Smooth muscle cell (in vitro differentiated cells): ENCODE measurements at regions not wholly inside any gene's neighbourhood (a gene's known extent, or its start where the extent isn't known, plus 50 kb on each side); places are given as distances from the start of the nearest gene placed in this dataset.
"Not testable (repeated sequence)": the region's sequence is repeated elsewhere in the genome, so short reads cannot be mapped to it uniquely, and the experiment has no call there.

ENCODE experiments used
- DNase-seq: peaks from one replicate; lab custom pipeline; 2025; ENCODE audit not compliant: unreplicated experiment; lab: John Stamatoyannopoulos, UW
- H2AFZ ChIP-seq: fragments of 200-600 bp; sonication (generic); 2 replicates; pipeline ENCODE4 v1.6.0; 2016; ENCODE audit warnings: antibody characterized with exemption, low read depth, mild to moderate bottlenecking
- H3F3A ChIP-seq: fragments of 200-600 bp; sonication (generic); 2 replicates; pipeline ENCODE4 v1.6.0; 2017; ENCODE audit warnings: antibody characterized with exemption, low read depth
- H3K27ac ChIP-seq: fragments of 200-600 bp; sonication (generic); 2 replicates; pipeline ENCODE4 v1.5.1; 2016; ENCODE audit warnings: low read depth, mild to moderate bottlenecking
- H3K27me3 ChIP-seq: fragments of 200-600 bp; sonication (generic); 2 replicates; pipeline ENCODE4 v1.6.1; 2016; ENCODE audit warnings: low read depth, mild to moderate bottlenecking
- H3K36me3 ChIP-seq: fragments of 200-600 bp; sonication (generic); 2 replicates; pipeline ENCODE4 v1.5.1; 2016; ENCODE audit warnings: low read depth
- H3K4me1 ChIP-seq: fragments of 200-600 bp; sonication (generic); 2 replicates; pipeline ENCODE4 v1.5.1; 2016; ENCODE audit warnings: low read depth
- H3K4me2 ChIP-seq: fragments of 200-600 bp; sonication (generic); 2 replicates; pipeline ENCODE4 v1.6.0; 2016; ENCODE audit warnings: mild to moderate bottlenecking
- H3K4me3 ChIP-seq: fragments of 200-600 bp; sonication (generic); 2 replicates; pipeline ENCODE4 v1.5.1; 2016; ENCODE audit warnings: mild to moderate bottlenecking
- H3K79me2 ChIP-seq: fragments of 200-600 bp; sonication (generic); 2 replicates; pipeline ENCODE4 v1.6.0; 2016; ENCODE audit warnings: low read depth, mild to moderate bottlenecking
- H3K9ac ChIP-seq: fragments of 200-600 bp; sonication (generic); 2 replicates; pipeline ENCODE4 v1.6.0; 2016; ENCODE audit warnings: low read depth
- H3K9me3 ChIP-seq: fragments of 200-600 bp; sonication (generic); replicated peaks from 2 replicates; pipeline ENCODE4 v1.5.1; 2016; ENCODE audit warnings: low read depth
- H4K20me1 ChIP-seq: fragments of 200-600 bp; sonication (generic); 2 replicates; pipeline ENCODE4 v1.6.0; 2016; ENCODE audit warnings: low read depth
- CTCF ChIP-seq: fragments of 200-600 bp; sonication (generic); IDR thresholded peaks from 2 replicates; pipeline ENCODE4 v1.5.1; 2017; ENCODE audit warnings: borderline replicate concordance, mild to moderate bottlenecking, antibody characterized with exemption; ENCODE audit not compliant: insufficient read depth, poor library complexity, severe bottlenecking
- WGBS: methylation state at CpG from one replicate; pipeline ENCODE4 v1.1.7; 2016; ENCODE audit warnings: low lambda C conversion rate; 5-methylcytosine and 5-hydroxymethylcytosine counted together

GRCh38 chr10:34957531-34957930 lies 132.6 kb downstream of the CUL2 start:
- no peaks in the 10 kb centered on the region for H3K9me3 ChIP-seq
- DNase-seq = no peak
- H3K36me3 ChIP-seq = no peaks in the 10 kb centered on the region
- H3K79me2 ChIP-seq = no peaks in the 10 kb centered on the region
- H3K4me1 ChIP-seq = no peaks in the 10 kb centered on the region
- no peak overlapping the region for H3K4me2 ChIP-seq
- H3K4me3 ChIP-seq = no peak overlapping the region
- 99% methylated on average over 6 of the region's 6 CpGs for WGBS
- H4K20me1 ChIP-seq = no peaks in the 10 kb centered on the region
- H3K27me3 ChIP-seq = no peaks in the 10 kb centered on the region
- H2AFZ ChIP-seq = no peak overlapping the region
- H3K9ac ChIP-seq = no peak overlapping the region
- no peak overlapping the region for H3K27ac ChIP-seq
- H3F3A ChIP-seq = no peaks in the 10 kb centered on the region
- TF ChIP-seq CTCF = no peak

GRCh38 chr10:34956756-34957155 lies 133.4 kb downstream of the CUL2 start:
- Histone ChIP-seq H3K9ac (no peak overlapping the region), H3K4me3 (no peak overlapping the region), H3K27ac (no peak overlapping the region), H3K79me2 (no peaks in the 10 kb centered on the region), H3K4me1 (no peaks in the 10 kb centered on the region), H2AFZ (no peak overlapping the region), H3K27me3 (no peaks in the 10 kb centered on the region), H3K36me3 (no peaks in the 10 kb centered on the region), H3K4me2 (no peak overlapping the region), H3K9me3 (no peaks in the 10 kb centered on the region), H4K20me1 (no peaks in the 10 kb centered on the region), H3F3A (no peaks in the 10 kb centered on the region)
- WGBS = 92% methylated on average over 3 of the region's 3 CpGs
- DNase-seq = no peak
- TF ChIP-seq CTCF = no peak

GRCh38 chr10:34955391-34955790 lies 134.8 kb downstream of the CUL2 start:
- Histone ChIP-seq H3K4me3 (no peak overlapping the region), H3K9ac (no peak overlapping the region), H3K36me3 (no peaks in the 10 kb centered on the region), H3K4me1 (no peaks in the 10 kb centered on the region), H2AFZ (no peak overlapping the region), H3K27me3 (no peaks in the 10 kb centered on the region), H3K27ac (no peak overlapping the region), H3F3A (no peaks in the 10 kb centered on the region), H3K9me3 (no peaks in the 10 kb centered on the region), H3K4me2 (no peak overlapping the region), H4K20me1 (no peaks in the 10 kb centered on the region), H3K79me2 (no peaks in the 10 kb centered on the region)
- no peak for DNase-seq
- TF ChIP-seq CTCF = no peak
- 86% methylated on average over 2 of the region's 2 CpGs for WGBS

- H4K20me1 ChIP-seq = no peaks in the 10 kb centered on the region
- no peak overlapping the region for H3K4me2 ChIP-seq
- H3K36me3 ChIP-seq = no peaks in the 10 kb centered on the region
- H2AFZ ChIP-seq = no peak overlapping the region
- H3K27ac ChIP-seq = no peak overlapping the region
- H3K4me1 ChIP-seq = no peaks in the 10 kb centered on the region
- no peaks in the 10 kb centered on the region for H3K27me3 ChIP-seq
- 49% methylated on average over 5 of the region's 5 CpGs for WGBS
- H3K79me2 ChIP-seq = no peaks in the 10 kb centered on the region
- no peak overlapping the region for H3K9ac ChIP-seq
- H3F3A ChIP-seq = no peaks in the 10 kb centered on the region
- no peak for DNase-seq
- H3K4me3 ChIP-seq = no peak overlapping the region
- no peak for TF ChIP-seq CTCF
- H3K9me3 ChIP-seq = no peaks in the 10 kb centered on the region
Observed at GRCh38 chr10:34954142-34954541, 136.0 kb downstream of the CUL2 start.

- not testable (repeated sequence) for H3F3A ChIP-seq, H3K79me2 ChIP-seq, H3K4me1 ChIP-seq, H3K4me3 ChIP-seq, H4K20me1 ChIP-seq, H3K9ac ChIP-seq, H2AFZ ChIP-seq, H3K36me3 ChIP-seq, H3K9me3 ChIP-seq, H3K27ac ChIP-seq, DNase-seq, H3K27me3 ChIP-seq, H3K4me2 ChIP-seq
- 89% methylated on average over 11 of the region's 11 CpGs for WGBS
Observed at GRCh38 chr10:34951263-34951887, 136.3 kb upstream of the PARD3 start.

GRCh38 chr10:34945951-34946522 lies 130.9 kb upstream of the PARD3 start:
- not testable (repeated sequence) for H2AFZ ChIP-seq, H3K4me3 ChIP-seq, H3K36me3 ChIP-seq, H3K9ac ChIP-seq, DNase-seq, H3K9me3 ChIP-seq, H4K20me1 ChIP-seq, H3K27ac ChIP-seq, H3K79me2 ChIP-seq, H3K4me2 ChIP-seq, H3K4me1 ChIP-seq, H3K27me3 ChIP-seq, H3F3A ChIP-seq
- WGBS = 94% methylated on average over 9 of the region's 9 CpGs
